ENCODE measurements at regions not wholly inside any gene's neighbourhood (a gene's known extent, or its start where the extent isn't known, plus 50 kb on each side); places are given as distances from the start of the nearest gene placed in this dataset.

DNA sequence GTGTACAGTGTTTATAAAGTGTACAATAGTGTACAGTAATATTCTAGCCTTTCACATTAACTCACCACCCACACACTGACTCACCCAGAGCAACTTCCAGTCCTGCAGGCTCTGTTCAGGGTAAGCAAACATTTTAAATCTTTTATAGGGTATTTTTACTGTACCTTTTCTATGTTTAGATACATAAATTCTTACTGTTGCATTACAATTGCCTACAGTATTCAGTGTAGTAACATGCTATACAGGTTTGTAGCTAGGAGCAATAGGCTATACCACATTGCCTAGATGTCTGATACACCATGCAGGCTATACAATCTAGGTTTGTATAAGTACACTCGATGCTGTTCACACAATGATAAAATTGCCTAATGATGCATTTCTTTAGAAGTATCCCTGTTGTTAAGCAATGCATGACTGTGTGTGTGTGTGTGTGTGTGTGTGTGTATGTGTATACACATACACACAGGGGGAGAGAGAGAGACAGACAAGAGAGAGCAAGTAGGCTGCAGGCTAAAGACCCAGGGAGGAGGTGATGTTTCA lies 72.5 kb upstream of the PRR23C start:
- DNase-seq (ENCODE audit: low read depth, low spot score), result peak; percentile 26
- ChIA-PET CTCF (interaction anchor here (1.0 kb wide), 1 partner anchor 212 kb away, joined by 3 read pairs; no protein-coding TSS in a partner anchor), POLR2A (interaction anchor here (0.7 kb wide), 1 partner anchor 224 kb away, joined by 4 read pairs; no protein-coding TSS in a partner anchor)
- Histone ChIP-seq H3K27ac (ENCODE audit: low read depth, low read length) (no peak overlapping the region), H3K27me3 (ENCODE audit: control insufficient read depth, insufficient read depth, low read length) (no peaks in the 10 kb centered on the region), H3K4me3 (ENCODE audit: low read depth, low read length) (no peak overlapping the region), H3K9me3 (ENCODE audit: control insufficient read depth, insufficient read depth, low read length) (no peaks in the 10 kb centered on the region)
- TF ChIP-seq, protein P1, sequence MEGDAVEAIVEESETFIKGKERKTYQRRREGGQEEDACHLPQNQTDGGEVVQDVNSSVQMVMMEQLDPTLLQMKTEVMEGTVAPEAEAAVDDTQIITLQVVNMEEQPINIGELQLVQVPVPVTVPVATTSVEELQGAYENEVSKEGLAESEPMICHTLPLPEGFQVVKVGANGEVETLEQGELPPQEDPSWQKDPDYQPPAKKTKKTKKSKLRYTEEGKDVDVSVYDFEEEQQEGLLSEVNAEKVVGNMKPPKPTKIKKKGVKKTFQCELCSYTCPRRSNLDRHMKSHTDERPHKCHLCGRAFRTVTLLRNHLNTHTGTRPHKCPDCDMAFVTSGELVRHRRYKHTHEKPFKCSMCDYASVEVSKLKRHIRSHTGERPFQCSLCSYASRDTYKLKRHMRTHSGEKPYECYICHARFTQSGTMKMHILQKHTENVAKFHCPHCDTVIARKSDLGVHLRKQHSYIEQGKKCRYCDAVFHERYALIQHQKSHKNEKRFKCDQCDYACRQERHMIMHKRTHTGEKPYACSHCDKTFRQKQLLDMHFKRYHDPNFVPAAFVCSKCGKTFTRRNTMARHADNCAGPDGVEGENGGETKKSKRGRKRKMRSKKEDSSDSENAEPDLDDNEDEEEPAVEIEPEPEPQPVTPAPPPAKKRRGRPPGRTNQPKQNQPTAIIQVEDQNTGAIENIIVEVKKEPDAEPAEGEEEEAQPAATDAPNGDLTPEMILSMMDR (IDR thresholded peaks at IDR 0.05; ENCODE audit: low read depth, low read length), result no peak

DNA sequence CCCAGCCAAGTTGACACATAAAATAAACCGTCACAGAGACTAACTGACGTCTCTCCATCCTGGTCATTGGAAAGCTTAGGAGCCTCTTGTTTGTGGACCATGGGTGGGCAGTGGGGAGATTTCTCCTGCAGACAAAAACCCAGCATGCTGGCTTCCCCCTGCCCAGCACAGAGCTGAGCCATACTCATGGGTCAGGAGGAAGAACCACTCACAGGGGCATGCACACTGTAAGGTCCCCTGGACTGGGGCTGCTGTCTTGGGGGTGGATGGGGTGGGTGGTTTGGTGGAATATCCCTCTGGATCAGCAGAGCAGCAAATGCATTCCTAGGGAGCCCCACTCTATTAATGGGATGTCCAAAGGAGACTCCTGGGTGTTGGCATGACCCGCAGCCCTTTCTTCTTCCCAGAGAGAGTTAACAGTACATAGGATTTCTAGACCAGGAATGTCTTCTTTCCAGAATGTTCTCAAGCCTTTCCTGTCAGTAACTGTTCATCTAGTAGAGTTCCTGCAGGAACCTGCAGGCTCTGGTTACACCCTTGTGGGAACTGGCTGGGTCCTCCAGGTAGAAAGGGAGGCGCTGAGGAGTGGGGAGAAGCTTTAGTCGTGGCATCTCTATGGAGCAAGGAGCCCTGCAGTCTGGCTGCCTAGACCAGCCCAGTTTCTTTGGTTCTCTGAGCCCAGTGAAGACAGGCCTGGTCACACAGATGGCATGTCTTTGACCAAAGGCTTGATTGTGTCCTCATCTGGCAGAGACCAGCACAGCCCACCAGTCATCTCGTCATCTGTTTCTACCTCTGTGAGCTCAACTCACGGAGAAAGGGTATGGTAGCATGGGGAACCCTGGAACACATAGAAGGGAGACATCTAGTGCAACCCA lies 73.4 kb upstream of the PRR23C start:
- no peaks in the 10 kb centered on the region for H3K9me3 ChIP-seq (ENCODE audit: control insufficient read depth, insufficient read depth, low read length)
- no peak for DNase-seq (ENCODE audit: low read depth, low spot score)
- no peaks in the 10 kb centered on the region for H3K27me3 ChIP-seq (ENCODE audit: control insufficient read depth, insufficient read depth, low read length)
- CTCF ChIA-PET, result interaction anchor here (0.8 to 1.0 kb wide), 2 partner anchors 211 to 236 kb away, joined by 3 read pairs; no protein-coding TSS in a partner anchor
- POLR2A ChIA-PET, result no interaction called here
- peak overlapping the region; percentile 11 for H3K27ac ChIP-seq (ENCODE audit: low read depth, low read length)
- no peak overlapping the region for H3K4me3 ChIP-seq (ENCODE audit: low read depth, low read length)
- TF ChIP-seq, protein P1 (IDR thresholded peaks at IDR 0.05; ENCODE audit: low read depth, low read length), result no peak

DNA sequence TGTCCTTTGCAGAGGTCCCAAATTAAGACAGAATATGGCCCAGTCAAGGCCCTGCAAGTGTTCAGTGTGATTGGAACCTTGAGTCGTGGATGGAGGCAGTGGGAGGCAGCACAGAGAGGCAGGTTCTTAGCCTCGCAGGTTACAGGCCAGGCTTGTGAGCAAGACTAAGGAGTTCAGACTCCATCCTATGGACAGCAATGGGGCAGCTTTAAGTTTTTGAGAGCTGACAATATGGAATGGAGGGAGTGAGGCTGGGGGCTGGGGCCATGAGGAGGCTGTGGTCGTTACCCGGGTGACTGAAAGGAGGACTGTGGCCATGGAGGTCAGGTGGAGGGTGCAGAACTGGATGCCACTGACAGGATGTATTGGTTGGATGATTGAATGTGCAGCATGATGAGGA lies 74.1 kb upstream of the PRR23C start:
- no peak overlapping the region for H3K4me3 ChIP-seq (ENCODE audit: low read depth, low read length)
- H3K27me3 ChIP-seq (ENCODE audit: control insufficient read depth, insufficient read depth, low read length), result no peaks in the 10 kb centered on the region
- ChIA-PET CTCF (no interaction called here), POLR2A (no interaction called here)
- TF ChIP-seq, protein P1 (IDR thresholded peaks at IDR 0.05; ENCODE audit: low read depth, low read length), result no peak
- no peaks in the 10 kb centered on the region for H3K9me3 ChIP-seq (ENCODE audit: control insufficient read depth, insufficient read depth, low read length)
- DNase-seq (ENCODE audit: low read depth, low spot score), result no peak
- no peak overlapping the region for H3K27ac ChIP-seq (ENCODE audit: low read depth, low read length)

DNA sequence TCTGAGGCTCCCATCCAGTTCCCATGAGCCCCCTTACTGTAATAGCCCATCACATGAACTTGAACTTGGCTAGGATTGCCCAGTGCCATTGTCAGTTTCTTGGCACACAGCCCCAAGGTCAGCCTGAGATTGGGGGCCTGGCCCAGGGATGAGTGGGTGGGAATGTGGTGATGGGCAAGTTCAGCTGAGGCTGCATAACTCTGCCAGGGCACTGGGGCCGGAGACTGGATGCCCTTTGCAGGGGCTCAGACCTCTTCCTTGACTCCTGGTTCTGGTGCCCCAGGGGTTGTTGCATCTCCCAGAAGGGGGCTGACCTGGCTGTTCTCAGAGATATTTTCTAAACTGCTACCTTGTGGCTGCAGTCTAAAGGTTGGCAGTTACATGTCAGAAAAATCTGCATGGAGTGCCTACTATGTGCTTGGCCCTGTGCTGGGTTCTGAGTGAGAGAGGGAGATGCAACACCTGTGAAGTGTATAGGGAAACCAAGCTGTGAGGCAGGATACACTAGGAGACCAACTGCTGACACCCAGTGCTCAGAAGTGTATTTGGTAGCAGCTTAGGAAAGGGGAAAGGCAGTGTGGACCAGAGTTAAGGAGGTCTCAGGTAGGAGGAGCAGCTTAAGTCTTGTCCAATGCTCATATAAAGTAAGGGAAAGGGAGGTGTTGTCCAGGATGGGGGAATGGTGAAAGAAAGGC lies 74.8 kb upstream of the PRR23C start:
- H3K9me3 ChIP-seq (ENCODE audit: control insufficient read depth, insufficient read depth, low read length), result no peaks in the 10 kb centered on the region
- ChIA-PET CTCF (interaction anchor here (0.9 to 1.5 kb wide), 4 partner anchors 7 to 210 kb away, joined by 3 to 4 read pairs (median 4); no protein-coding TSS in a partner anchor), POLR2A (no interaction called here)
- TF ChIP-seq, protein P1 (IDR thresholded peaks at IDR 0.05; ENCODE audit: low read depth, low read length), result no peak
- no peak overlapping the region for H3K27ac ChIP-seq (ENCODE audit: low read depth, low read length)
- DNase-seq (ENCODE audit: low read depth, low spot score), result no peak
- H3K4me3 ChIP-seq (ENCODE audit: low read depth, low read length), result no peak overlapping the region
- no peaks in the 10 kb centered on the region for H3K27me3 ChIP-seq (ENCODE audit: control insufficient read depth, insufficient read depth, low read length)

All from AG04450 (cell line).